Fibroblast of pulmonary artery (primary cell): ENCODE measurements at regions not wholly inside any gene's neighbourhood (a gene's known extent, or its start where the extent isn't known, plus 50 kb on each side); places are given as distances from the start of the nearest gene placed in this dataset.

Experiments
- DNase-seq: peaks from one replicate; pipeline ENCODE4 v3.0.0-alpha.2; 2010; ENCODE audit warnings: low read depth
- H3K4me3 ChIP-seq: replicated peaks from 2 replicates; pipeline ENCODE4 v1.5.1; 2011; ENCODE audit warnings: low read depth, mild to moderate bottlenecking, control low read depth, low read length, moderate library complexity
- CTCF ChIP-seq: IDR thresholded peaks from 2 replicates; pipeline ENCODE4 v1.5.1; 2011; ENCODE audit warnings: mild to moderate bottlenecking, control low read depth, low read length, inconsistent platforms; ENCODE audit errors: missing control alignments

DNA sequence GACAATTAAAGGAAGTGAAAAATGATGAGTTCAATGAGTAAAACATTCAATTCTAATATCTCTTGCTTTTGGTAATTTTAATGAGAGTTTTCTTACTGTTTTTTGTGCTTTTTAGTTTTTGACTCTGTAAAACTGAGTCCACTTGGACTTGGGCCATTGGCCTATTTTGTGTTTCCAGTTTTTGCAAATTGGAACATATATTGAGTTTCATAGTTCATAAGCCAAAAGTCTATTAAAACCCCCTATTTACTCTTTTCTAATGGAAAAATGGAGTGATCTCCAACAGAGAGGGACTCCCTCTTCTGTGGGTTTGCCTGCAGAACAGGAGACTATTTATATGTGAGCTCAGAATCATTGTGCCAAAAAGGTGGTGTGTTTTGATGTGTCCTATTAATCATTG, 219.7 kb upstream of the SPRY2 start:
- TF ChIP-seq CTCF: no peak
- no peak overlapping the region for H3K4me3 ChIP-seq
- DNase-seq: no peak

- no peak for TF ChIP-seq CTCF
- H3K4me3 ChIP-seq: no peak overlapping the region
- DNase-seq: no peak
Observed at GRCh38 chr13:80559944-80560343, 219.0 kb upstream of the SPRY2 start.

- no peak overlapping the region for H3K4me3 ChIP-seq
- no peak for DNase-seq
- no peak for TF ChIP-seq CTCF
Observed at GRCh38 chr13:80558074-80558473, 217.1 kb upstream of the SPRY2 start.

GRCh38 chr13:80555796-80556678, 215.1 kb upstream of the SPRY2 start:
- TF ChIP-seq CTCF: no peak
- H3K4me3 ChIP-seq: no peak overlapping the region

GRCh38 chr13:80552851-80553440, 212.0 kb upstream of the SPRY2 start:
- no peak for DNase-seq
- no peak overlapping the region for H3K4me3 ChIP-seq
- TF ChIP-seq CTCF: no peak

More at GRCh38 chr13:80555796-80556678, 215.1 kb upstream of the SPRY2 start:
- peak; percentile 72 for DNase-seq

GRCh38 chr13:80551650-80552497, 210.9 kb upstream of the SPRY2 start:
- DNase-seq: no peak
- H3K4me3 ChIP-seq: no peak overlapping the region
- no peak for TF ChIP-seq CTCF
